ENCODE measurements at regions not wholly inside any gene's neighbourhood (a gene's known extent, or its start where the extent isn't known, plus 50 kb on each side); places are given as distances from the start of the nearest gene placed in this dataset.

DNA sequence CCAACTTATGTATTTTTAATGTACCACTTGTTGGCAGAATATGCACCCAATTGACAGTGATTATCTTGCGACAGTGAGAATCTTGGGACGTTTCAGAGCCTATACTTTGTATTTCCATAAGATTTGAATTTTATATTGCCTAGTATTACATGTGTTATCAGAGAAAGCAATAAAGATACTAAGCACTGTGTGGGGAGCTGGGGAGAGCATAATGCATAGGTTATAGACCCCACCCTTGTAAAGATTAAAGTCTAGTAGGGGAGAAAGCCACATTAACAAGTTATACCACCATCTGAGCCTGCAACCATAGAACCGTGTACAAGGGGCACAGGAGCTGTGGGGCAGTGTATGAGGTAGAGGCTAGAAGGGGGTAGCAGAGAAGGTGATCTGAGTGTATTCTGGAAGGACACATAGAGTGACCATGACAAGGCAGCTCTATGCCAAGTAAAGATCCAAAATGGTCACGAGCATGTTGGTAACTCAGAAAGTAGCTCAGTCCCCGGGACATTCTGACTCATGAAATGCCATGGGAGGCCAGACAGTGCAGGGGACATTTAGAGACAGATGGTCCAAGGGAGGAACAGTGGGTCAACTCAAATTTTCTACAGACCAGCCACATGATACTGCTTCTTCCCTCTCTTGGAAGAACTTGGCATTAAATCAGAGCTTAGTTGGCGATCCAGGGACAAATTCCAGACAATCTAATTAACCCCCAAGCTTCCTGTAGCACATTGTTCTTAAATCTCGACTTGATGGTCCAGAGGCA is 84.5 kb downstream of the ADRA2A start (continued):
- TF ChIP-seq, protein P1, sequence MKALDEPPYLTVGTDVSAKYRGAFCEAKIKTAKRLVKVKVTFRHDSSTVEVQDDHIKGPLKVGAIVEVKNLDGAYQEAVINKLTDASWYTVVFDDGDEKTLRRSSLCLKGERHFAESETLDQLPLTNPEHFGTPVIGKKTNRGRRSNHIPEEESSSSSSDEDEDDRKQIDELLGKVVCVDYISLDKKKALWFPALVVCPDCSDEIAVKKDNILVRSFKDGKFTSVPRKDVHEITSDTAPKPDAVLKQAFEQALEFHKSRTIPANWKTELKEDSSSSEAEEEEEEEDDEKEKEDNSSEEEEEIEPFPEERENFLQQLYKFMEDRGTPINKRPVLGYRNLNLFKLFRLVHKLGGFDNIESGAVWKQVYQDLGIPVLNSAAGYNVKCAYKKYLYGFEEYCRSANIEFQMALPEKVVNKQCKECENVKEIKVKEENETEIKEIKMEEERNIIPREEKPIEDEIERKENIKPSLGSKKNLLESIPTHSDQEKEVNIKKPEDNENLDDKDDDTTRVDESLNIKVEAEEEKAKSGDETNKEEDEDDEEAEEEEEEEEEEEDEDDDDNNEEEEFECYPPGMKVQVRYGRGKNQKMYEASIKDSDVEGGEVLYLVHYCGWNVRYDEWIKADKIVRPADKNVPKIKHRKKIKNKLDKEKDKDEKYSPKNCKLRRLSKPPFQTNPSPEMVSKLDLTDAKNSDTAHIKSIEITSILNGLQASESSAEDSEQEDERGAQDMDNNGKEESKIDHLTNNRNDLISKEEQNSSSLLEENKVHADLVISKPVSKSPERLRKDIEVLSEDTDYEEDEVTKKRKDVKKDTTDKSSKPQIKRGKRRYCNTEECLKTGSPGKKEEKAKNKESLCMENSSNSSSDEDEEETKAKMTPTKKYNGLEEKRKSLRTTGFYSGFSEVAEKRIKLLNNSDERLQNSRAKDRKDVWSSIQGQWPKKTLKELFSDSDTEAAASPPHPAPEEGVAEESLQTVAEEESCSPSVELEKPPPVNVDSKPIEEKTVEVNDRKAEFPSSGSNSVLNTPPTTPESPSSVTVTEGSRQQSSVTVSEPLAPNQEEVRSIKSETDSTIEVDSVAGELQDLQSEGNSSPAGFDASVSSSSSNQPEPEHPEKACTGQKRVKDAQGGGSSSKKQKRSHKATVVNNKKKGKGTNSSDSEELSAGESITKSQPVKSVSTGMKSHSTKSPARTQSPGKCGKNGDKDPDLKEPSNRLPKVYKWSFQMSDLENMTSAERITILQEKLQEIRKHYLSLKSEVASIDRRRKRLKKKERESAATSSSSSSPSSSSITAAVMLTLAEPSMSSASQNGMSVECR (CRISPR knock-in tag; IDR thresholded peaks at IDR 0.05; ENCODE audit: borderline replicate concordance) = no peak
- TF ChIP-seq FOXJ3 (CRISPR knock-in tag; IDR thresholded peaks at IDR 0.05; ENCODE audit: borderline replicate concordance) (no peak), MYBL2 (CRISPR knock-in tag; IDR thresholded peaks at IDR 0.05) (no peak), GTF2I (CRISPR knock-in tag; conservative IDR thresholded peaks at IDR 0.05) (no peak), ZNF671 (CRISPR knock-in tag; IDR thresholded peaks at IDR 0.05) (no peak), PRRX2 (CRISPR knock-in tag; IDR thresholded peaks at IDR 0.05) (no peak), MXD4 (CRISPR knock-in tag; IDR thresholded peaks at IDR 0.05; ENCODE audit: borderline replicate concordance) (no peak)
- TF ChIP-seq, protein P2, sequence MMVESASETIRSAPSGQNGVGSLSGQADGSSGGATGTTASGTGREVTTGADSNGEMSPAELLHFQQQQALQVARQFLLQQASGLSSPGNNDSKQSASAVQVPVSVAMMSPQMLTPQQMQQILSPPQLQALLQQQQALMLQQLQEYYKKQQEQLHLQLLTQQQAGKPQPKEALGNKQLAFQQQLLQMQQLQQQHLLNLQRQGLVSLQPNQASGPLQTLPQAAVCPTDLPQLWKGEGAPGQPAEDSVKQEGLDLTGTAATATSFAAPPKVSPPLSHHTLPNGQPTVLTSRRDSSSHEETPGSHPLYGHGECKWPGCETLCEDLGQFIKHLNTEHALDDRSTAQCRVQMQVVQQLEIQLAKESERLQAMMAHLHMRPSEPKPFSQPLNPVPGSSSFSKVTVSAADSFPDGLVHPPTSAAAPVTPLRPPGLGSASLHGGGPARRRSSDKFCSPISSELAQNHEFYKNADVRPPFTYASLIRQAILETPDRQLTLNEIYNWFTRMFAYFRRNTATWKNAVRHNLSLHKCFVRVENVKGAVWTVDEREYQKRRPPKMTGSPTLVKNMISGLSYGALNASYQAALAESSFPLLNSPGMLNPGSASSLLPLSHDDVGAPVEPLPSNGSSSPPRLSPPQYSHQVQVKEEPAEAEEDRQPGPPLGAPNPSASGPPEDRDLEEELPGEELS (CRISPR knock-in tag; IDR thresholded peaks at IDR 0.05) = no peak
- TF ChIP-seq, protein P3, sequence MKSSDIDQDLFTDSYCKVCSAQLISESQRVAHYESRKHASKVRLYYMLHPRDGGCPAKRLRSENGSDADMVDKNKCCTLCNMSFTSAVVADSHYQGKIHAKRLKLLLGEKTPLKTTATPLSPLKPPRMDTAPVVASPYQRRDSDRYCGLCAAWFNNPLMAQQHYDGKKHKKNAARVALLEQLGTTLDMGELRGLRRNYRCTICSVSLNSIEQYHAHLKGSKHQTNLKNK (CRISPR knock-in tag; IDR thresholded peaks at IDR 0.05) = no peak

DNA sequence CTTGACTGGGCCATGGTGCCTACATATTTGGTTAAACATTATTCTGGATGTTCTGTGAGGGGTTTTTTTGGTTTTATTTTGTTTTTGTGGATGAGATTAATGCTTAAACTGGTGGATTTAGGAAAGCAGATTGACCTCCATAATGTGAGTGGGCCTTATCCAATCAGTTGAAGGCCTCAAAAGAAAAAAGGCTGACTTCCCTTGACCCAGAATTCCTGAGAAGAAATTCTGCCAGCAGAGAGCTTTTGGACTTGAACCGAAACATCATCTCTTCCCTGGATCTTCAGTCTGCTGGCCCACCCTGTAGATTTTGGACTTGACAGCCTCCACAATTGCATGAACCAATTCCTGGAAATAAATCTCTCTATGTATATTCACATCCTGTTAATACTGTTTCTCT is 94.4 kb downstream of the ADRA2A start:
- POLR2A ChIA-PET = no interaction called here
- H3K36me3 Mint-ChIP-seq = no peaks in the 10 kb centered on the region
- no peaks in the 10 kb centered on the region for H3K4me1 Mint-ChIP-seq
- peaks cover 7% of the 10 kb centered on the region for H3K9me3 Mint-ChIP-seq
- ATAC-seq = no peak
- DNase-seq (ENCODE audit: low spot score) = no peak
- no peaks in the 10 kb centered on the region for H3K27me3 Mint-ChIP-seq (ENCODE audit: low read depth)
- H3K27ac Mint-ChIP-seq = no peak overlapping the region
- no peak overlapping the region for H3K4me3 Mint-ChIP-seq
- CTCF ChIA-PET = no interaction called here
- TF ChIP-seq GABPB1 (CRISPR knock-in tag; IDR thresholded peaks at IDR 0.05) (no peak), SOX15 (CRISPR knock-in tag; IDR thresholded peaks at IDR 0.05) (no peak), JUN (CRISPR knock-in tag; IDR thresholded peaks at IDR 0.05) (no peak), NR1H2 (CRISPR knock-in tag; IDR thresholded peaks at IDR 0.05) (no peak), CREB1 (CRISPR knock-in tag; IDR thresholded peaks at IDR 0.05) (no peak), RORB (CRISPR knock-in tag; IDR thresholded peaks at IDR 0.05) (no peak), FOXP1 (CRISPR knock-in tag; IDR thresholded peaks at IDR 0.05; ENCODE audit: borderline replicate concordance) (no peak), ZNF396 (CRISPR knock-in tag; IDR thresholded peaks at IDR 0.05; ENCODE audit: borderline replicate concordance) (no peak), JAZF1 (CRISPR knock-in tag; IDR thresholded peaks at IDR 0.05) (no peak), ZNF138 (CRISPR knock-in tag; conservative IDR thresholded peaks at IDR 0.05) (no peak)
- TF ChIP-seq, protein P4, sequence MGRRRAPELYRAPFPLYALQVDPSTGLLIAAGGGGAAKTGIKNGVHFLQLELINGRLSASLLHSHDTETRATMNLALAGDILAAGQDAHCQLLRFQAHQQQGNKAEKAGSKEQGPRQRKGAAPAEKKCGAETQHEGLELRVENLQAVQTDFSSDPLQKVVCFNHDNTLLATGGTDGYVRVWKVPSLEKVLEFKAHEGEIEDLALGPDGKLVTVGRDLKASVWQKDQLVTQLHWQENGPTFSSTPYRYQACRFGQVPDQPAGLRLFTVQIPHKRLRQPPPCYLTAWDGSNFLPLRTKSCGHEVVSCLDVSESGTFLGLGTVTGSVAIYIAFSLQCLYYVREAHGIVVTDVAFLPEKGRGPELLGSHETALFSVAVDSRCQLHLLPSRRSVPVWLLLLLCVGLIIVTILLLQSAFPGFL (CRISPR knock-in tag; IDR thresholded peaks at IDR 0.05; ENCODE audit: borderline replicate concordance) = no peak
- TF ChIP-seq, protein P5, sequence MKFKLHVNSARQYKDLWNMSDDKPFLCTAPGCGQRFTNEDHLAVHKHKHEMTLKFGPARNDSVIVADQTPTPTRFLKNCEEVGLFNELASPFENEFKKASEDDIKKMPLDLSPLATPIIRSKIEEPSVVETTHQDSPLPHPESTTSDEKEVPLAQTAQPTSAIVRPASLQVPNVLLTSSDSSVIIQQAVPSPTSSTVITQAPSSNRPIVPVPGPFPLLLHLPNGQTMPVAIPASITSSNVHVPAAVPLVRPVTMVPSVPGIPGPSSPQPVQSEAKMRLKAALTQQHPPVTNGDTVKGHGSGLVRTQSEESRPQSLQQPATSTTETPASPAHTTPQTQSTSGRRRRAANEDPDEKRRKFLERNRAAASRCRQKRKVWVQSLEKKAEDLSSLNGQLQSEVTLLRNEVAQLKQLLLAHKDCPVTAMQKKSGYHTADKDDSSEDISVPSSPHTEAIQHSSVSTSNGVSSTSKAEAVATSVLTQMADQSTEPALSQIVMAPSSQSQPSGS (CRISPR knock-in tag; IDR thresholded peaks at IDR 0.05; ENCODE audit: borderline replicate concordance, low read depth) = no peak
- TF ChIP-seq, protein P6, sequence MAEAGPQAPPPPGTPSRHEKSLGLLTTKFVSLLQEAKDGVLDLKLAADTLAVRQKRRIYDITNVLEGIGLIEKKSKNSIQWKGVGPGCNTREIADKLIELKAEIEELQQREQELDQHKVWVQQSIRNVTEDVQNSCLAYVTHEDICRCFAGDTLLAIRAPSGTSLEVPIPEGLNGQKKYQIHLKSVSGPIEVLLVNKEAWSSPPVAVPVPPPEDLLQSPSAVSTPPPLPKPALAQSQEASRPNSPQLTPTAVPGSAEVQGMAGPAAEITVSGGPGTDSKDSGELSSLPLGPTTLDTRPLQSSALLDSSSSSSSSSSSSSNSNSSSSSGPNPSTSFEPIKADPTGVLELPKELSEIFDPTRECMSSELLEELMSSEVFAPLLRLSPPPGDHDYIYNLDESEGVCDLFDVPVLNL (CRISPR knock-in tag; IDR thresholded peaks at IDR 0.05; ENCODE audit: borderline replicate concordance, low read depth) = no peak
- TF ChIP-seq, protein P7, sequence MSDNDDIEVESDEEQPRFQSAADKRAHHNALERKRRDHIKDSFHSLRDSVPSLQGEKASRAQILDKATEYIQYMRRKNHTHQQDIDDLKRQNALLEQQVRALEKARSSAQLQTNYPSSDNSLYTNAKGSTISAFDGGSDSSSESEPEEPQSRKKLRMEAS (CRISPR knock-in tag; IDR thresholded peaks at IDR 0.05) = no peak
- TF ChIP-seq, protein P8, sequence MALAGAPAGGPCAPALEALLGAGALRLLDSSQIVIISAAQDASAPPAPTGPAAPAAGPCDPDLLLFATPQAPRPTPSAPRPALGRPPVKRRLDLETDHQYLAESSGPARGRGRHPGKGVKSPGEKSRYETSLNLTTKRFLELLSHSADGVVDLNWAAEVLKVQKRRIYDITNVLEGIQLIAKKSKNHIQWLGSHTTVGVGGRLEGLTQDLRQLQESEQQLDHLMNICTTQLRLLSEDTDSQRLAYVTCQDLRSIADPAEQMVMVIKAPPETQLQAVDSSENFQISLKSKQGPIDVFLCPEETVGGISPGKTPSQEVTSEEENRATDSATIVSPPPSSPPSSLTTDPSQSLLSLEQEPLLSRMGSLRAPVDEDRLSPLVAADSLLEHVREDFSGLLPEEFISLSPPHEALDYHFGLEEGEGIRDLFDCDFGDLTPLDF (CRISPR knock-in tag; IDR thresholded peaks at IDR 0.05) = no peak

All from WTC11 (cell line).